SU-DHL-6 (cell line): ENCODE measurements at regions not wholly inside any gene's neighbourhood (a gene's known extent, or its start where the extent isn't known, plus 50 kb on each side); places are given as distances from the start of the nearest gene placed in this dataset.

Experiments
- H2AFZ ChIP-seq: fragments of 200-600 bp; sonication (generic); 2 replicates; pipeline ENCODE4 v1.6.1; 2014; ENCODE audit warnings: low read depth, mild to moderate bottlenecking, moderate library complexity, mixed read lengths, antibody characterized with exemption, low read length; ENCODE audit not compliant: severe bottlenecking
- H3F3A ChIP-seq: fragments of 200-600 bp; shearing (Covaris generic); 2 replicates; pipeline ENCODE4 v1.6.0; 2016; ENCODE audit warnings: antibody characterized with exemption, mild to moderate bottlenecking; ENCODE audit not compliant: insufficient read depth
- H3K27ac ChIP-seq: fragments of 200-600 bp; sonication (generic); 2 replicates; pipeline ENCODE4 v1.5.1; 2016; ENCODE audit warnings: low read depth, mild to moderate bottlenecking, low read length, moderate library complexity, mixed read lengths
- H3K27me3 ChIP-seq: fragments of 200-600 bp; sonication (generic), shearing (Covaris generic); 2 replicates; pipeline ENCODE4 v1.6.0; 2014; ENCODE audit warnings: mild to moderate bottlenecking, low read length
- H3K36me3 ChIP-seq: fragments of 200-600 bp; sonication (generic); 2 replicates; pipeline ENCODE4 v1.6.1; 2014; ENCODE audit warnings: mild to moderate bottlenecking, low read length, mixed read lengths
- H3K4me2 ChIP-seq: fragments of 300-600, 200-600 bp; shearing (Covaris generic), sonication (generic); 2 replicates; pipeline ENCODE4 v1.6.0; 2014; ENCODE audit warnings: low read length, low read depth, mild to moderate bottlenecking; ENCODE audit not compliant: poor library complexity, severe bottlenecking
- H3K4me3 ChIP-seq: fragments of 200-600 bp; sonication (generic); 2 replicates; pipeline ENCODE4 v1.5.1; 2014; ENCODE audit warnings: antibody characterized with exemption, low read length, mild to moderate bottlenecking, mixed read lengths; ENCODE audit not compliant: insufficient read depth, poor library complexity, severe bottlenecking
- H3K79me2 ChIP-seq: fragments of 200-600 bp; sonication (generic); 2 replicates; pipeline ENCODE4 v1.6.1; 2014; ENCODE audit warnings: mild to moderate bottlenecking, low read length, moderate library complexity; ENCODE audit not compliant: insufficient read depth
- H3K9ac ChIP-seq: fragments of 200-600 bp; sonication (generic); 2 replicates; pipeline ENCODE4 v1.7.0; 2014; ENCODE audit warnings: mild to moderate bottlenecking, low read length
- H3K9me2 ChIP-seq: fragments of 200-600 bp; sonication (generic); replicated peaks from 2 replicates; pipeline ENCODE4 v1.6.1; 2014; ENCODE audit warnings: low read length; ENCODE audit not compliant: insufficient read depth
- H3K9me3 ChIP-seq: fragments of 200-600 bp; sonication (generic); 2 replicates; pipeline ENCODE4 v1.6.1; 2014; ENCODE audit warnings: low read length, mixed read lengths; ENCODE audit not compliant: insufficient read depth
- H4K20me1 ChIP-seq: fragments of 200-600 bp; sonication (generic); 2 replicates; pipeline ENCODE4 v1.6.1; 2014; ENCODE audit warnings: low read depth, mild to moderate bottlenecking, antibody characterized with exemption, low read length, moderate library complexity, mixed read lengths
- CTCF ChIP-seq: fragments of 200-600 bp; sonication (generic); IDR thresholded peaks from one replicate; pipeline ENCODE4 v1.5.1; 2017; ENCODE audit warnings: antibody characterized with exemption, mild to moderate bottlenecking, low read length, moderate library complexity; ENCODE audit not compliant: insufficient read depth, poor library complexity, severe bottlenecking
- EZH2phosphoT487 ChIP-seq: fragments of 200-600 bp; sonication (generic), shearing (Covaris generic); conservative IDR thresholded peaks from 2 replicates; pipeline ENCODE4 v1.6.1; 2018; ENCODE audit warnings: mild to moderate bottlenecking, antibody characterized with exemption, low read length, moderate library complexity, mixed read lengths

- Histone ChIP-seq H3K79me2 (no peaks in the 10 kb centered on the region), H3K27ac (no peak overlapping the region), H3K4me2 (no peak overlapping the region), H3K27me3 (no peaks in the 10 kb centered on the region), H3K9me2 (no peaks in the 10 kb centered on the region), H3K36me3 (no peaks in the 10 kb centered on the region), H3K4me3 (no peak overlapping the region), H3F3A (no peaks in the 10 kb centered on the region), H4K20me1 (no peaks in the 10 kb centered on the region), H3K9ac (no peak overlapping the region), H3K9me3 (no peaks in the 10 kb centered on the region), H2AFZ (no peak overlapping the region)
- TF ChIP-seq EZH2phosphoT487 (no peak), CTCF (no peak)
These were observed 135.5 kb upstream of the JUN start for GRCh38 chr1:58919226-58919958.

- H3F3A ChIP-seq, result no peaks in the 10 kb centered on the region
- H3K27me3 ChIP-seq, result no peaks in the 10 kb centered on the region
- no peak overlapping the region for H2AFZ ChIP-seq
- no peak overlapping the region for H3K9ac ChIP-seq
- H3K27ac ChIP-seq, result no peak overlapping the region
- H3K9me2 ChIP-seq, result no peaks in the 10 kb centered on the region
- H3K4me2 ChIP-seq, result no peak overlapping the region
- H3K9me3 ChIP-seq, result no peaks in the 10 kb centered on the region
- H4K20me1 ChIP-seq, result no peaks in the 10 kb centered on the region
- H3K36me3 ChIP-seq, result no peaks in the 10 kb centered on the region
- TF ChIP-seq EZH2phosphoT487 (no peak), CTCF (no peak)
- no peak overlapping the region for H3K4me3 ChIP-seq
- H3K79me2 ChIP-seq, result no peaks in the 10 kb centered on the region
These were observed 136.1 kb upstream of the JUN start for GRCh38 chr1:58919959-58920321.

- H3K4me2 ChIP-seq, result no peak overlapping the region
- H3K27me3 ChIP-seq, result no peaks in the 10 kb centered on the region
- TF ChIP-seq CTCF, result no peak
- TF ChIP-seq EZH2phosphoT487, result no peak
- H3K4me3 ChIP-seq, result no peak overlapping the region
- H3F3A ChIP-seq, result no peaks in the 10 kb centered on the region
- H3K27ac ChIP-seq, result no peak overlapping the region
- H2AFZ ChIP-seq, result no peak overlapping the region
- H3K9me2 ChIP-seq, result no peaks in the 10 kb centered on the region
- no peak overlapping the region for H3K9ac ChIP-seq
- no peaks in the 10 kb centered on the region for H4K20me1 ChIP-seq
- H3K9me3 ChIP-seq, result no peaks in the 10 kb centered on the region
- H3K79me2 ChIP-seq, result no peaks in the 10 kb centered on the region
- H3K36me3 ChIP-seq, result no peaks in the 10 kb centered on the region
These were observed 137.5 kb upstream of the JUN start for GRCh38 chr1:58921342-58921741.
